ENCODE measurements at regions not wholly inside any gene's neighbourhood (a gene's known extent, or its start where the extent isn't known, plus 50 kb on each side); places are given as distances from the start of the nearest gene placed in this dataset.

- Histone ChIP-seq H3K4me3 (no peak overlapping the region), H3K27me3 (no peaks in the 10 kb centered on the region), H3K36me3 (no peaks in the 10 kb centered on the region), H3K27ac (no peak overlapping the region), H3K4me1 (no peaks in the 10 kb centered on the region), H3K9me3 (peaks cover 3 to 22% of the 10 kb centered on the region in 2 donors)
- intact Hi-C loops (cut with DNase I), result no loop called here
- no peak for TF ChIP-seq CTCF (IDR thresholded peaks at IDR 0.05)
- no peak for DNase-seq (ENCODE audit: low spot score in 2 of 2)
These were observed 782.2 kb upstream of the SLC8A1 start for GRCh38 chr2:41234093-41234492.

- Histone ChIP-seq H3K4me3 (no peak overlapping the region), H3K4me1 (no peaks in the 10 kb centered on the region), H3K9me3 (peaks cover 3 to 8% of the 10 kb centered on the region in 2 donors), H3K36me3 (no peaks in the 10 kb centered on the region), H3K27me3 (no peaks in the 10 kb centered on the region), H3K27ac (no peak overlapping the region)
- no peak for TF ChIP-seq CTCF (IDR thresholded peaks at IDR 0.05)
- DNase-seq (ENCODE audit: low spot score in 2 of 2), result no peak
- intact Hi-C loops (cut with DNase I), result no loop called here
These were observed 789.6 kb upstream of the SLC8A1 start for GRCh38 chr2:41241325-41242000.

GRCh38 chr2:41242001-41242331 lies 790.1 kb upstream of the SLC8A1 start:
- TF ChIP-seq CTCF (IDR thresholded peaks at IDR 0.05), result no peak

GRCh38 chr2:41267929-41268659 lies 779.7 kb upstream of the PKDCC start:
- intact Hi-C loops (cut with DNase I), result no loop called here
- no peak for TF ChIP-seq CTCF (IDR thresholded peaks at IDR 0.05)
- Histone ChIP-seq H3K4me3 (peak overlapping the region in 1 of 2 donors; percentile 25), H3K9me3 (no peaks in the 10 kb centered on the region), H3K27ac (no peak overlapping the region), H3K4me1 (no peaks in the 10 kb centered on the region), H3K27me3 (no peaks in the 10 kb centered on the region), H3K36me3 (no peaks in the 10 kb centered on the region)
- DNase-seq (ENCODE audit: low spot score in 2 of 2), result no peak

More at GRCh38 chr2:41242001-41242331, 790.1 kb upstream of the SLC8A1 start:
- H3K9me3 ChIP-seq, result peaks cover 3 to 8% of the 10 kb centered on the region in 2 donors
- DNase-seq (ENCODE audit: low spot score in 2 of 2), result no peak
- no peak overlapping the region for H3K4me3 ChIP-seq
- H3K36me3 ChIP-seq, result no peaks in the 10 kb centered on the region
- H3K27me3 ChIP-seq, result no peaks in the 10 kb centered on the region
- H3K27ac ChIP-seq, result no peak overlapping the region
- intact Hi-C loops (cut with DNase I), result no loop called here
- no peaks in the 10 kb centered on the region for H3K4me1 ChIP-seq

GRCh38 chr2:41283079-41283775 lies 764.6 kb upstream of the PKDCC start:
- no peaks in the 10 kb centered on the region for H3K36me3 ChIP-seq
- no peak overlapping the region for H3K4me3 ChIP-seq
- no peaks in the 10 kb centered on the region for H3K9me3 ChIP-seq
- TF ChIP-seq CTCF (IDR thresholded peaks at IDR 0.05), result no peak
- no peaks in the 10 kb centered on the region for H3K4me1 ChIP-seq
- DNase-seq (ENCODE audit: low spot score in 2 of 2), result no peak
- H3K27ac ChIP-seq, result no peak overlapping the region
- no peaks in the 10 kb centered on the region for H3K27me3 ChIP-seq
- intact Hi-C loops (cut with DNase I), result no loop called here

Measured in ascending aorta (tissue), 2 donors.